H1 (cell line): ENCODE measurements at regions not wholly inside any gene's neighbourhood (a gene's known extent, or its start where the extent isn't known, plus 50 kb on each side); places are given as distances from the start of the nearest gene placed in this dataset.

Source experiments
- CTCF ChIA-PET: fragments of 300-600 bp; sonication (Branson Sonifier 250); formaldehyde crosslinking; loops from one replicate; lab custom pipeline; 2021; ENCODE audit not compliant: partially characterized antibody; lab: Charles Lee
- POLR2A ChIA-PET: fragments of 300-600 bp; sonication (Branson Sonifier 250); formaldehyde crosslinking; loops from one replicate; lab custom pipeline; 2021; ENCODE audit warnings: inconsistent platforms; ENCODE audit not compliant: partially characterized antibody; lab: Charles Lee
- DNase-seq, 2 experiments: peaks; one replicate each; pipeline versions ENCODE4 v3.0.0 to v3.0.0-alpha.2; 2010 to 2022; ENCODE audit warnings: low spot score in 2 of 2, low read depth in 1 of 2, mixed read lengths in 1 of 2
- FAIRE-seq: peaks from 2 replicates; lab custom pipeline; 2011; peaks lifted over from hg19 to GRCh38; lab: Jason Lieb, UNC
- H2AFZ ChIP-seq: 2 replicates; pipeline ENCODE4 v1.8.1; 2012; ENCODE audit warnings: low read length, inconsistent platforms
- H2AK5ac ChIP-seq: 2 replicates; pipeline ENCODE4 v1.6.1; 2013; ENCODE audit warnings: low read depth, low read length
- H2BK120ac ChIP-seq: replicated peaks from 2 replicates; pipeline ENCODE3; 2013; ENCODE audit warnings: low read depth, low read length, inconsistent platforms
- H2BK12ac ChIP-seq: 2 replicates; pipeline ENCODE4 v1.6.1; 2013; ENCODE audit warnings: low read depth, low read length
- H2BK15ac ChIP-seq: 2 replicates; pipeline ENCODE4 v1.6.1; 2013; ENCODE audit warnings: low read length
- H2BK20ac ChIP-seq: 2 replicates; pipeline ENCODE4 v1.6.1; 2013; ENCODE audit warnings: low read length
- H2BK5ac ChIP-seq: 2 replicates; pipeline ENCODE4 v1.6.1; 2013; ENCODE audit warnings: low read depth, low read length
- H3K14ac ChIP-seq: 2 replicates; pipeline ENCODE4 v1.6.1; 2013; ENCODE audit warnings: inconsistent platforms; ENCODE audit not compliant: insufficient read length
- H3K18ac ChIP-seq: 2 replicates; pipeline ENCODE4 v1.6.1; 2013; ENCODE audit warnings: low read length; ENCODE audit errors: extremely low read depth
- H3K23ac ChIP-seq: 2 replicates; pipeline ENCODE4 v1.6.1; 2013; ENCODE audit warnings: inconsistent platforms; ENCODE audit not compliant: insufficient read length
- H3K23me2 ChIP-seq: 2 replicates; pipeline ENCODE4 v1.6.1; 2013; ENCODE audit warnings: low read depth, low read length
- H3K27ac ChIP-seq: 2 replicates; pipeline ENCODE4 v1.6.1; 2011; ENCODE audit warnings: low read depth, low read length, inconsistent platforms
- H3K27me3 ChIP-seq, 4 experiments: replicated peaks in 1 of 4; 1 replicate in 1 of 4; 2 replicates in 3 of 4; pipeline versions ENCODE4 v1.6.1 to v1.8.1; 2011 to 2013; ENCODE audit warnings: low read length in 3 of 4, mild to moderate bottlenecking in 3 of 4, inconsistent platforms in 2 of 4, mixed read lengths in 2 of 4, moderate library complexity in 1 of 4; ENCODE audit not compliant: control insufficient read depth in 3 of 4, insufficient read depth in 3 of 4; ENCODE audit errors: extremely low read depth in 1 of 4
- H3K36me3 ChIP-seq, 4 experiments: 2 replicates each; pipeline versions ENCODE4 v1.6.1 to v1.8.1; 2011 to 2013; ENCODE audit warnings: mild to moderate bottlenecking in 4 of 4, low read length in 3 of 4, moderate library complexity in 2 of 4, control low read depth in 1 of 4, inconsistent platforms in 1 of 4; ENCODE audit not compliant: insufficient read depth in 4 of 4, control insufficient read depth in 2 of 4
- H3K4ac ChIP-seq: replicated peaks from 2 replicates; pipeline ENCODE3; 2013; ENCODE audit warnings: low read length, low read depth, mixed read lengths, inconsistent platforms; ENCODE audit not compliant: insufficient read length
- H3K4me1 ChIP-seq, 4 experiments: replicated peaks in 1 of 4; 1 replicate in 1 of 4; 2 replicates in 3 of 4; pipeline versions ENCODE4 v1.6.1 to v1.8.1; 2011 to 2013; ENCODE audit warnings: low read length in 3 of 4, inconsistent platforms in 2 of 4, mixed read lengths in 1 of 4; ENCODE audit not compliant: insufficient read depth in 4 of 4, control insufficient read depth in 3 of 4
- H3K4me2 ChIP-seq, 2 experiments: 2 replicates each; pipeline versions ENCODE4 v1.6.1 to v1.8.1; 2011 to 2013; ENCODE audit warnings: low read depth in 2 of 2, low read length in 2 of 2, control low read depth in 1 of 2, inconsistent platforms in 1 of 2, mild to moderate bottlenecking in 1 of 2; ENCODE audit not compliant: insufficient read depth in 1 of 2
- H3K4me3 ChIP-seq, 4 experiments: fragments of 200-600, 300-600 bp in 1 of 4; sonication (generic), shearing (Covaris generic), sonication (Bioruptor Twin) in 1 of 4; 2 replicates each; pipeline versions ENCODE4 v1.5.1 to v1.8.1; 2011 to 2016; ENCODE audit warnings: low read length in 4 of 4, low read depth in 3 of 4, control low read depth in 2 of 4, inconsistent platforms in 2 of 4, mild to moderate bottlenecking in 2 of 4, mixed read lengths in 1 of 4, moderate library complexity in 1 of 4; ENCODE audit not compliant: insufficient read depth in 2 of 4; ENCODE audit errors: extremely low read depth in 1 of 4
- H3K56ac ChIP-seq: replicated peaks from 2 replicates; pipeline ENCODE3; 2013; ENCODE audit warnings: low read depth, mild to moderate bottlenecking, mixed read lengths, low read length, inconsistent platforms; ENCODE audit not compliant: insufficient read length
- H3K79me1 ChIP-seq: 2 replicates; pipeline ENCODE4 v1.6.1; 2013; ENCODE audit warnings: low read depth, low read length, control low read depth
- H3K79me2 ChIP-seq, 2 experiments: 2 replicates each; pipeline versions ENCODE4 v1.6.1 to v1.8.1; 2012 to 2013; ENCODE audit warnings: low read length in 2 of 2, mild to moderate bottlenecking in 2 of 2, inconsistent platforms in 1 of 2; ENCODE audit not compliant: insufficient read depth in 2 of 2, control insufficient read depth in 1 of 2
- H3K9ac ChIP-seq, 4 experiments: replicated peaks in 1 of 4; 1 replicate in 1 of 4; 2 replicates in 3 of 4; pipeline versions ENCODE4 v1.6.1 to v1.8.1; 2011 to 2013; ENCODE audit warnings: low read depth in 3 of 4, low read length in 3 of 4, control low read depth in 2 of 4, mild to moderate bottlenecking in 2 of 4, moderate library complexity in 2 of 4, inconsistent platforms in 1 of 4; ENCODE audit errors: extremely low read depth in 1 of 4
- H3K9me3 ChIP-seq, 2 experiments: 2 replicates each; pipeline versions ENCODE4 v1.6.1 to v1.8.1; 2012 to 2013; ENCODE audit warnings: mild to moderate bottlenecking in 2 of 2, moderate library complexity in 2 of 2, control low read depth in 1 of 2, inconsistent platforms in 1 of 2, low read depth in 1 of 2, low read length in 1 of 2, mixed read lengths in 1 of 2; ENCODE audit not compliant: insufficient read depth in 2 of 2
- H4K20me1 ChIP-seq, 2 experiments: replicated peaks in 1 of 2; 2 replicates each; pipeline versions ENCODE3 to v1.8.1; 2011 to 2013; ENCODE audit warnings: inconsistent platforms in 2 of 2, low read length in 2 of 2, mild to moderate bottlenecking in 1 of 2; ENCODE audit not compliant: insufficient read depth in 2 of 2, control insufficient read depth in 1 of 2
- H4K5ac ChIP-seq: 2 replicates; pipeline ENCODE4 v1.6.1; 2013; ENCODE audit warnings: low read length, low read depth, mixed read lengths, inconsistent platforms; ENCODE audit not compliant: insufficient read length
- H4K8ac ChIP-seq: 2 replicates; pipeline ENCODE4 v1.8.0; 2013; ENCODE audit warnings: mild to moderate bottlenecking, moderate library complexity, low read length, inconsistent platforms; ENCODE audit not compliant: insufficient read depth; ENCODE audit errors: extremely low read depth
- H4K91ac ChIP-seq: replicated peaks from 2 replicates; pipeline ENCODE3; 2013; ENCODE audit warnings: low read length, mixed read lengths, inconsistent platforms; ENCODE audit not compliant: insufficient read length
- CREB1 ChIP-seq: IDR thresholded peaks from 2 replicates; pipeline ENCODE4 v1.6.1; 2012; ENCODE audit warnings: inconsistent platforms
- POU5F1 ChIP-seq: IDR thresholded peaks from 2 replicates; pipeline ENCODE4 v1.6.1; 2011; ENCODE audit warnings: low read depth, mild to moderate bottlenecking, low read length, moderate library complexity
- RXRA ChIP-seq: IDR thresholded peaks from 2 replicates; pipeline ENCODE4 v1.6.1; 2011; ENCODE audit warnings: low read depth, mild to moderate bottlenecking, low read length, moderate library complexity; ENCODE audit not compliant: insufficient read depth
- WGBS, 2 experiments: shearing (Covaris generic) in 1 of 2; methylation state at CpG; one replicate each; pipeline versions ENCODE4 v1.1.6 to v1.1.7; 2013 to 2015; ENCODE audit warnings: low lambda C conversion rate in 2 of 2, mixed read lengths in 2 of 2, inconsistent platforms in 1 of 2, low coverage in 1 of 2, missing lambda C conversion rate in 1 of 2; ENCODE audit not compliant: insufficient replicate concordance in 2 of 2, insufficient coverage in 1 of 2, insufficient read length in 1 of 2; ENCODE audit errors: extremely low coverage in 1 of 2, missing lambda C conversion rate in 1 of 2; 5-methylcytosine and 5-hydroxymethylcytosine counted together

DNA sequence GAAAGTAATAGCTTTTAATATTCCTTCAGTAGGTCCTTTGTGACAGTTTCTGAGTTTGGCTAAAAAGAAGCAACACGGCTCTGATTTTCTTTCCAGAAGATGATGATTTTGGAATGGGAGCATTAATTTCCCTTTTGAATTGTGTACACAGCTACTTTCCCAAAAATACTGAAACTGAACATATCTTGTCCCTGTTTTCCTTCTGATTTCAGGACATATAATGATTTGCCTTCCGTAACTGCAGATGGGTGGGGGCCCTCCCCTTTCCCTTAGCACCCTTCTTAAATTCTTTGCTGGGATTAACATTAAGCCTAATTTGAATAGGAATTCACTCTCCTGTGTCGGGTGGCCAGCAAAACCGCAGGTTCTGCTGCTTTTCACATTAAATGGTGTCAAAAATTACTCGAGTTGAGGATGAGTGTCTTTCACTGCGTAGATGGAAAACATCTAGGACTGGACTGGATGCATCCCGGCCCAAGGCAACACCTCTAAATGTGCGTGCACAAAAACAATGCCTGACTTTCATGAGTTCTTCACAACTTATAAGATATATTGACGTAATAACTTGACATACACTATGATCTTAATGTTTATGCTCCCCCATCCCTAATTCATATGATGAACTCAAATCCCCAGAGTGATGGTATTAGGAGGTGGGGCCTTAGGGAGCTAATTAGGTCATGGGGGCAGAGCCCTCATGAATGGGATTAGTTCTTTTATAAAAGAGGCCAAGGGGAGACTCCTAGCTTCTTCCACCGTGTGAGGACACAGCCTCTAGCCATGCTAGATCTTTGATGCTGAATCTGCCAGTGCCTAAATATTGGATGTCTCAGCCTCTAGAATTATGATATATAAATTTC, 158.1 kb downstream of the AEBP2 start:
- Histone ChIP-seq H3K36me3 (no peaks in the 10 kb centered on the region), H3K4ac (no peak overlapping the region), H4K91ac (no peak overlapping the region), H3K27me3 (no peaks in the 10 kb centered on the region), H2BK15ac (no peak overlapping the region), H3K4me1 (peaks cover 0 to 7% (median 3%) of the 10 kb centered on the region in 4 experiments; a peak in 4 of 7 replicates), H3K23me2 (no peaks in the 10 kb centered on the region), H3K23ac (no peak overlapping the region), H3K14ac (no peak overlapping the region), H4K5ac (no peak overlapping the region), H3K79me2 (no peaks in the 10 kb centered on the region), H3K18ac (no peak overlapping the region; the same call in 1 of the 2 replicates), H3K9ac (no peak overlapping the region), H4K20me1 (no peaks in the 10 kb centered on the region), H3K4me3 (peak overlapping the region in 2 of 4 experiments; percentile 7 to 12; a peak in 2 of 8 replicates), H4K8ac (no peak overlapping the region), H3K27ac (no peak overlapping the region), H2BK5ac (peak overlapping the region; percentile 39; the same call in 1 of the 2 replicates), H3K4me2 (peak overlapping the region; percentile 47 to 62; a peak in 3 of 4 replicates), H2BK12ac (no peak overlapping the region), H3K79me1 (no peaks in the 10 kb centered on the region), H3K56ac (no peak overlapping the region), H2BK120ac (no peak overlapping the region), H2BK20ac (no peak overlapping the region), H2AK5ac (no peak overlapping the region), H2AFZ (0 out of 2 replicates have a peak overlapping the region, but pooled peaks have one; percentile 1), H3K9me3 (no peaks in the 10 kb centered on the region)
- no peak for DNase-seq
- peak; percentile 94 for FAIRE-seq
- ChIA-PET CTCF (interaction anchor here (0.7 to 1.1 kb wide), 3 partner anchors 14 to 36 kb away, joined by 3 read pairs; no protein-coding TSS in a partner anchor), POLR2A (interaction anchor here (1.4 kb wide), 1 partner anchor 28 kb away, joined by 3 read pairs; no protein-coding TSS in a partner anchor)
- 47% methylated on average over 10 of the region's 10 CpGs; no CpG with 5 or more reads in 1 of the 2 experiments for WGBS, 2 experiments
- TF ChIP-seq RXRA, result no peak
- TF ChIP-seq POU5F1, result no peak
- no peak for TF ChIP-seq CREB1
